SK-N-SH (cell line): ENCODE measurements at regions not wholly inside any gene's neighbourhood (a gene's known extent, or its start where the extent isn't known, plus 50 kb on each side); places are given as distances from the start of the nearest gene placed in this dataset.

Source experiments
- GABPA ChIP-seq: IDR thresholded peaks from 2 replicates; pipeline ENCODE4 v1.4.0; 2012; ENCODE audit warnings: low read depth, mild to moderate bottlenecking
- JUND ChIP-seq: IDR thresholded peaks from 2 replicates; pipeline ENCODE4 v1.4.0; 2012
- RFX5 ChIP-seq: IDR thresholded peaks from 2 replicates; pipeline ENCODE4 v1.6.1; 2012; ENCODE audit warnings: mild to moderate bottlenecking, improper control_type of control experiment, low read length
- RXRA ChIP-seq: IDR thresholded peaks from 2 replicates; pipeline ENCODE4 v1.4.0; 2012; ENCODE audit warnings: low read depth, mild to moderate bottlenecking, borderline replicate concordance
- TEAD4 ChIP-seq: IDR thresholded peaks from 2 replicates; pipeline ENCODE4 v1.4.0; 2012; ENCODE audit warnings: mild to moderate bottlenecking, borderline replicate concordance; ENCODE audit not compliant: insufficient read depth
- TF ChIP-seq, protein P1 (sequence below): IDR thresholded peaks from 2 replicates; pipeline ENCODE4 v1.4.0; 2012; ENCODE audit warnings: low read depth, borderline replicate concordance
- TF ChIP-seq, protein P2 (sequence below): fragments of 200-600 bp; sonication (generic); IDR thresholded peaks from 2 replicates; pipeline ENCODE4 v1.6.1; 2017; ENCODE audit warnings: antibody characterized with exemption, mild to moderate bottlenecking, moderate library complexity
- TF ChIP-seq, protein P3 (sequence below): IDR thresholded peaks from 2 replicates; pipeline ENCODE4 v1.4.0; 2012; ENCODE audit warnings: low read depth

DNA sequence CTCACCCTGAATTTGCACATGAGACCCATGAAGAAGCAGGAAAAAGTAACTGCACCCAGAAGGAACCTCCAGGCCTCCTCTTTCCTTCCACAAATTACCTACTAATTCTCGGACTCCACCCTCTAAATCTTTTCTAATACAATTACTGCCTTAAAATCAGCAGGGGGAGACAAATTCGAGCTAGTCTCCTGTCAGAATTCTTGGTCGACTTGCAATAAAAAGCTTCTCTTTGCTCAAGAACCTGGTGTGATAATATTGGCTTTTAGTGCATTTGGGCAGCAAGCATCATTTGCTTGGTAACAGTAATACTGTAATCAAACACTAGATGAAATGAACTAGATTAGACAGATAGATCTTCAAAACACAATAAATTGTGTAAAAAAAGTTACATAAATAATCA, 281.9 kb downstream of the RAP2B start:
- TF ChIP-seq, protein P1, sequence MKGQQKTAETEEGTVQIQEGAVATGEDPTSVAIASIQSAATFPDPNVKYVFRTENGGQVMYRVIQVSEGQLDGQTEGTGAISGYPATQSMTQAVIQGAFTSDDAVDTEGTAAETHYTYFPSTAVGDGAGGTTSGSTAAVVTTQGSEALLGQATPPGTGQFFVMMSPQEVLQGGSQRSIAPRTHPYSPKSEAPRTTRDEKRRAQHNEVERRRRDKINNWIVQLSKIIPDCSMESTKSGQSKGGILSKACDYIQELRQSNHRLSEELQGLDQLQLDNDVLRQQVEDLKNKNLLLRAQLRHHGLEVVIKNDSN, result no peak
- TF ChIP-seq JUND (no peak), RXRA (no peak), TEAD4 (no peak), RFX5 (no peak), GABPA (no peak)
- TF ChIP-seq, protein P2, sequence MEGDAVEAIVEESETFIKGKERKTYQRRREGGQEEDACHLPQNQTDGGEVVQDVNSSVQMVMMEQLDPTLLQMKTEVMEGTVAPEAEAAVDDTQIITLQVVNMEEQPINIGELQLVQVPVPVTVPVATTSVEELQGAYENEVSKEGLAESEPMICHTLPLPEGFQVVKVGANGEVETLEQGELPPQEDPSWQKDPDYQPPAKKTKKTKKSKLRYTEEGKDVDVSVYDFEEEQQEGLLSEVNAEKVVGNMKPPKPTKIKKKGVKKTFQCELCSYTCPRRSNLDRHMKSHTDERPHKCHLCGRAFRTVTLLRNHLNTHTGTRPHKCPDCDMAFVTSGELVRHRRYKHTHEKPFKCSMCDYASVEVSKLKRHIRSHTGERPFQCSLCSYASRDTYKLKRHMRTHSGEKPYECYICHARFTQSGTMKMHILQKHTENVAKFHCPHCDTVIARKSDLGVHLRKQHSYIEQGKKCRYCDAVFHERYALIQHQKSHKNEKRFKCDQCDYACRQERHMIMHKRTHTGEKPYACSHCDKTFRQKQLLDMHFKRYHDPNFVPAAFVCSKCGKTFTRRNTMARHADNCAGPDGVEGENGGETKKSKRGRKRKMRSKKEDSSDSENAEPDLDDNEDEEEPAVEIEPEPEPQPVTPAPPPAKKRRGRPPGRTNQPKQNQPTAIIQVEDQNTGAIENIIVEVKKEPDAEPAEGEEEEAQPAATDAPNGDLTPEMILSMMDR, result peak; percentile 37
- TF ChIP-seq, protein P3, sequence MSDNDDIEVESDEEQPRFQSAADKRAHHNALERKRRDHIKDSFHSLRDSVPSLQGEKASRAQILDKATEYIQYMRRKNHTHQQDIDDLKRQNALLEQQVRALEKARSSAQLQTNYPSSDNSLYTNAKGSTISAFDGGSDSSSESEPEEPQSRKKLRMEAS, result no peak
